ENCODE measurements at regions not wholly inside any gene's neighbourhood (a gene's known extent, or its start where the extent isn't known, plus 50 kb on each side); places are given as distances from the start of the nearest gene placed in this dataset.

GRCh38 chr12:74043343-74043742, 494.3 kb upstream of the ATXN7L3B start:
- Histone ChIP-seq H3K27ac (peak overlapping the region; percentile 74 to 91), H3K4me3 (no peak overlapping the region), H3K4me2 (peak overlapping the region; percentile 56), H3K9me3 (peaks cover 7% of the 10 kb centered on the region; the same call in 2 of the 3 replicates), H3K4me1 (peaks cover 25% of the 10 kb centered on the region)
- ATAC-seq (peak; percentile 99 to 100), DNase-seq (ENCODE audit: low read depth in 1 of 2, low spot score in 1 of 2) (peak; percentile 69 to 98), FAIRE-seq (peak; percentile 99)
- ChIA-PET POLR2A (interaction anchor here (1.3 kb wide), 1 partner anchor 108 kb away, joined by 3 read pairs; no protein-coding TSS in a partner anchor), CTCF (interaction anchor here (0.8 to 1.8 kb wide), 2 partner anchors 21 to 274 kb away, joined by 3 to 6 read pairs; no protein-coding TSS in a partner anchor)
- 3% methylated on average over 3 of the region's 3 CpGs for WGBS (ENCODE audit: missing lambda C conversion rate)
- peak; percentile 83 for TF ChIP-seq GATA3 (IDR thresholded peaks at IDR 0.05; ENCODE audit: borderline replicate concordance)
- no peak for TF ChIP-seq SREBF2 (IDR thresholded peaks at IDR 0.05)
- TF ChIP-seq POLR2A (IDR thresholded peaks at IDR 0.05; ENCODE audit: low read length): no peak
- TF ChIP-seq EHMT2 (IDR thresholded peaks at IDR 0.05; ENCODE audit: low read depth): no peak
- TF ChIP-seq REST (IDR thresholded peaks at IDR 0.05): no peak
- TF ChIP-seq POLR2AphosphoS2 (conservative IDR thresholded peaks at IDR 0.05; ENCODE audit: low read length): no peak
- peak; percentile 85 for TF ChIP-seq BCL3 (IDR thresholded peaks at IDR 0.05)
- TF ChIP-seq USF2 (IDR thresholded peaks at IDR 0.05): no peak
- TF ChIP-seq HOXA7 (CRISPR knock-in tag; IDR thresholded peaks at IDR 0.05): no peak
- no peak for TF ChIP-seq NR3C1 (IDR thresholded peaks at IDR 0.05)
- no peak for TF ChIP-seq ATOH8 (CRISPR knock-in tag; IDR thresholded peaks at IDR 0.05; ENCODE audit: low read depth)
- no peak for TF ChIP-seq NPAS2 (CRISPR knock-in tag; IDR thresholded peaks at IDR 0.05; ENCODE audit: borderline replicate concordance)
- no peak for TF ChIP-seq KDM1A (IDR thresholded peaks at IDR 0.05; ENCODE audit: low read depth)
- no peak for TF ChIP-seq ESRRA (IDR thresholded peaks at IDR 0.05; ENCODE audit: borderline replicate concordance, low read length)
- peak; percentile 85 to 88; a peak in 3 of 5 replicates for TF ChIP-seq EP300 (IDR thresholded peaks at IDR 0.05)
- no peak; the same call in 1 of the 2 replicates for TF ChIP-seq EHF (CRISPR knock-in tag; IDR thresholded peaks at IDR 0.05)
- TF ChIP-seq MAZ (IDR thresholded peaks at IDR 0.05; ENCODE audit: borderline replicate concordance, low read depth, low read length): no peak
- peak; percentile 18 to 56; a peak in 4 of 5 replicates for TF ChIP-seq RAD21 (conservative IDR thresholded peaks at IDR 0.05 in 1 of 2, IDR thresholded peaks at IDR 0.05 in 1 of 2)
- TF ChIP-seq HES2 (IDR thresholded peaks at IDR 0.05): peak; percentile 61; the same call in 1 of the 2 replicates
- peak; percentile 30 for TF ChIP-seq CHD2 (IDR thresholded peaks at IDR 0.05; ENCODE audit: low read length, partially characterized antibody)
- TF ChIP-seq RARB (CRISPR knock-in tag; IDR thresholded peaks at IDR 0.05): no peak
- no peak for TF ChIP-seq FOSB (CRISPR knock-in tag; IDR thresholded peaks at IDR 0.05)
- TF ChIP-seq HEYL (CRISPR knock-in tag; IDR thresholded peaks at IDR 0.05): no peak
- no peak for TF ChIP-seq PHF8 (IDR thresholded peaks at IDR 0.05; ENCODE audit: borderline replicate concordance, low read depth)
- TF ChIP-seq HDAC2 (IDR thresholded peaks at IDR 0.05): no peak
- no peak for TF ChIP-seq ELK1 (IDR thresholded peaks at IDR 0.05; ENCODE audit: low read depth, low read length)
- TF ChIP-seq HMGXB4 (CRISPR knock-in tag; IDR thresholded peaks at IDR 0.05; ENCODE audit: borderline replicate concordance): no peak
- peak; percentile 91 to 95 for TF ChIP-seq JUN (IDR thresholded peaks at IDR 0.05)
- TF ChIP-seq ZNF302 (CRISPR knock-in tag; IDR thresholded peaks at IDR 0.05): no peak
- no peak for TF ChIP-seq ZC3H11A (IDR thresholded peaks at IDR 0.05)
- peak; percentile 53 to 74; a peak in 3 of 4 replicates for TF ChIP-seq CEBPB (IDR thresholded peaks at IDR 0.05)
- TF ChIP-seq RNF2 (IDR thresholded peaks at IDR 0.05; ENCODE audit: borderline replicate concordance, low read depth): no peak

All from A549 (cell line).